Prostate gland (tissue), 2 donors: ENCODE measurements at regions not wholly inside any gene's neighbourhood (a gene's known extent, or its start where the extent isn't known, plus 50 kb on each side); places are given as distances from the start of the nearest gene placed in this dataset.
A peak's percentile ranks its signal among the peaks of the same experiment; 100 is the strongest.

Experiments used
- DNase-seq: peaks from one replicate; pipeline ENCODE4 v3.0.0-alpha.2; 2019; ENCODE audit warnings: low spot score
- H3K27ac ChIP-seq, 2 donors: fragments of 200-600 bp; sonication (generic); 2 replicates each; pipeline ENCODE4 v1.5.1; 2017 to 2019
- H3K27me3 ChIP-seq: fragments of 200-600 bp; sonication (generic); replicated peaks from 2 replicates; pipeline ENCODE4 v1.5.1; 2019; ENCODE audit not compliant: insufficient read depth
- H3K36me3 ChIP-seq, 2 donors: fragments of 200-600 bp; sonication (generic); 1 replicate in 1 of 2; 2 replicates in 1 of 2; pipeline versions ENCODE4 v1.5.1 to v1.8.1; 2017 to 2019
- H3K4me1 ChIP-seq: fragments of 200-600 bp; sonication (generic); replicated peaks from 2 replicates; pipeline ENCODE4 v1.5.1; 2019
- H3K4me3 ChIP-seq, 2 donors: fragments of 200-600 bp; sonication (generic); 2 replicates each; pipeline ENCODE4 v1.5.1; 2017 to 2019
- H3K9me3 ChIP-seq: fragments of 200-600 bp; sonication (generic); 2 replicates; pipeline ENCODE4 v1.5.1; 2017
- CTCF ChIP-seq, 4 experiments: fragments of 200-600 bp in 2 of 4; fragments of 450-650 bp in 2 of 4; sonication (generic) in 2 of 4; IDR thresholded peaks; 1 replicate in 3 of 4; 2 replicates in 1 of 4; pipeline ENCODE4 v1.5.1; 2016 to 2019; ENCODE audit warnings: antibody characterized with exemption in 4 of 4, mild to moderate bottlenecking in 2 of 4, moderate library complexity in 2 of 4
- POLR2A ChIP-seq: fragments of 450-650 bp; IDR thresholded peaks from one replicate; pipeline ENCODE4 v1.6.1; 2016; ENCODE audit warnings: antibody characterized with exemption, mild to moderate bottlenecking
- POLR2AphosphoS5 ChIP-seq: sonication (generic); formaldehyde crosslinking; IDR thresholded peaks from one replicate; pipeline ENCODE4 v1.6.1; 2017; ENCODE audit warnings: antibody characterized with exemption
- WGBS: methylation state at CpG from one replicate; pipeline ENCODE4 v1.1.5; 2018; 5-methylcytosine and 5-hydroxymethylcytosine counted together
- intact Hi-C: fragments of 100-400 bp; cut with DNase I; formaldehyde crosslinking; loops from one replicate; pipeline ENCODE4 v1.14.2; 2022

GRCh38 chr3:115217292-115217677 lies 70.2 kb upstream of the ZBTB20 start:
- no peak for TF ChIP-seq POLR2A
- no peak for TF ChIP-seq POLR2AphosphoS5
- no peak for TF ChIP-seq CTCF (IDR thresholded peaks at IDR 0.05)
- no peaks in the 10 kb centered on the region for H3K36me3 ChIP-seq
- no peaks in the 10 kb centered on the region for H3K9me3 ChIP-seq
- no peaks in the 10 kb centered on the region for H3K27me3 ChIP-seq
- no peak overlapping the region for H3K4me3 ChIP-seq
- no peak overlapping the region for H3K27ac ChIP-seq
- intact Hi-C loops = loop anchor here (5.0 to 10.0 kb wide), 2 partner anchors 298 to 475 kb away; no protein-coding TSS in a partner anchor
- H3K4me1 ChIP-seq = no peaks in the 10 kb centered on the region
- 13% methylated on average over 2 of the region's 2 CpGs for WGBS
- DNase-seq = no peak

- no peak overlapping the region for H3K4me3 ChIP-seq
- H3K4me1 ChIP-seq = no peaks in the 10 kb centered on the region
- H3K27me3 ChIP-seq = no peaks in the 10 kb centered on the region
- no peaks in the 10 kb centered on the region for H3K9me3 ChIP-seq
- TF ChIP-seq POLR2A (no peak), POLR2AphosphoS5 (no peak), CTCF (IDR thresholded peaks at IDR 0.05) (peak in 3 of 4 experiments; percentile 38 to 58 (median 57))
- DNase-seq = no peak
- intact Hi-C loops = loop anchor here (2.0 to 10.0 kb wide), 3 partner anchors 297 to 567 kb away; no protein-coding TSS in a partner anchor
- H3K27ac ChIP-seq = no peak overlapping the region
- H3K36me3 ChIP-seq = no peaks in the 10 kb centered on the region
- WGBS = 31% methylated on average over 7 of the region's 7 CpGs
These were observed 70.8 kb upstream of the ZBTB20 start for GRCh38 chr3:115217678-115218451.

GRCh38 chr3:115218859-115219258 lies 71.8 kb upstream of the ZBTB20 start:
- Histone ChIP-seq H3K27ac (no peak overlapping the region), H3K36me3 (no peaks in the 10 kb centered on the region), H3K9me3 (no peaks in the 10 kb centered on the region), H3K27me3 (no peaks in the 10 kb centered on the region), H3K4me3 (no peak overlapping the region), H3K4me1 (no peaks in the 10 kb centered on the region)
- TF ChIP-seq CTCF (IDR thresholded peaks at IDR 0.05) (no peak), POLR2AphosphoS5 (no peak), POLR2A (no peak)
- no peak for DNase-seq
- 52% methylated on average over 1 of the region's 1 CpG for WGBS
- intact Hi-C loops = loop anchor here (2.0 to 10.0 kb wide), 3 partner anchors 296 to 566 kb away; no protein-coding TSS in a partner anchor

- no peaks in the 10 kb centered on the region for H3K36me3 ChIP-seq
- intact Hi-C loops = no loop called here
- no peaks in the 10 kb centered on the region for H3K27me3 ChIP-seq
- TF ChIP-seq POLR2A = no peak
- TF ChIP-seq CTCF (IDR thresholded peaks at IDR 0.05) = no peak
- no peak for TF ChIP-seq POLR2AphosphoS5
- 83% methylated on average over 1 of the region's 1 CpG for WGBS
- H3K27ac ChIP-seq = no peak overlapping the region
- H3K9me3 ChIP-seq = no peaks in the 10 kb centered on the region
- H3K4me3 ChIP-seq = no peak overlapping the region
- DNase-seq = no peak
- no peaks in the 10 kb centered on the region for H3K4me1 ChIP-seq
These were observed 77.6 kb upstream of the ZBTB20 start for GRCh38 chr3:115224687-115225086.

- WGBS = 87% methylated on average over 1 of the region's 1 CpG
These were observed 79.9 kb upstream of the ZBTB20 start for GRCh38 chr3:115226844-115227445.

More at GRCh38 chr3:115226844-115227445, 79.9 kb upstream of the ZBTB20 start:
- intact Hi-C loops = no loop called here
- H3K27me3 ChIP-seq = no peaks in the 10 kb centered on the region
- no peaks in the 10 kb centered on the region for H3K9me3 ChIP-seq
- H3K4me3 ChIP-seq = no peak overlapping the region
- TF ChIP-seq POLR2AphosphoS5 (no peak), POLR2A (no peak), CTCF (IDR thresholded peaks at IDR 0.05) (no peak)
- H3K4me1 ChIP-seq = no peaks in the 10 kb centered on the region
- H3K27ac ChIP-seq = no peak overlapping the region
- no peak for DNase-seq
- H3K36me3 ChIP-seq = no peaks in the 10 kb centered on the region
